ENCODE measurements at regions not wholly inside any gene's neighbourhood (a gene's known extent, or its start where the extent isn't known, plus 50 kb on each side); places are given as distances from the start of the nearest gene placed in this dataset.

GRCh38 chr2:120785228-120785966 is 49.7 kb downstream of the GLI2 start:
- Mint-ChIP-seq H3K4me3 (no peak overlapping the region), H3K9me3 (no peaks in the 10 kb centered on the region), H3K27me3 (no peaks in the 10 kb centered on the region), H3K27ac (no peak overlapping the region), H3K4me1 (peaks cover 5% of the 10 kb centered on the region), H3K36me3 (no peaks in the 10 kb centered on the region)

- Mint-ChIP-seq H3K4me1 (peaks cover 5% of the 10 kb centered on the region), H3K27me3 (no peaks in the 10 kb centered on the region), H3K27ac (no peak overlapping the region), H3K36me3 (no peaks in the 10 kb centered on the region), H3K4me3 (no peak overlapping the region), H3K9me3 (no peaks in the 10 kb centered on the region)
Measured at GRCh38 chr2:120786038-120786960, 50.6 kb downstream of the GLI2 start.

GRCh38 chr2:120787111-120787821 is 51.6 kb downstream of the GLI2 start:
- no peak overlapping the region for H3K4me3 Mint-ChIP-seq
- no peaks in the 10 kb centered on the region for H3K36me3 Mint-ChIP-seq
- H3K27me3 Mint-ChIP-seq, result no peaks in the 10 kb centered on the region
- peaks cover 5% of the 10 kb centered on the region for H3K4me1 Mint-ChIP-seq
- H3K27ac Mint-ChIP-seq, result no peak overlapping the region
- H3K9me3 Mint-ChIP-seq, result no peaks in the 10 kb centered on the region

- Mint-ChIP-seq H3K4me1 (peaks cover 4% of the 10 kb centered on the region), H3K4me3 (no peak overlapping the region), H3K27ac (no peak overlapping the region), H3K9me3 (no peaks in the 10 kb centered on the region), H3K27me3 (no peaks in the 10 kb centered on the region), H3K36me3 (no peaks in the 10 kb centered on the region)
Measured at GRCh38 chr2:120787822-120788700, 52.4 kb downstream of the GLI2 start.

GRCh38 chr2:120791243-120791961 is 55.7 kb downstream of the GLI2 start:
- Mint-ChIP-seq H3K27me3 (no peaks in the 10 kb centered on the region), H3K4me3 (no peak overlapping the region), H3K4me1 (no peaks in the 10 kb centered on the region), H3K9me3 (no peaks in the 10 kb centered on the region), H3K27ac (no peak overlapping the region), H3K36me3 (no peaks in the 10 kb centered on the region)

GRCh38 chr2:120791962-120792297 is 56.3 kb downstream of the GLI2 start:
- no peaks in the 10 kb centered on the region for H3K4me1 Mint-ChIP-seq
- no peaks in the 10 kb centered on the region for H3K9me3 Mint-ChIP-seq
- H3K27me3 Mint-ChIP-seq, result no peaks in the 10 kb centered on the region
- H3K4me3 Mint-ChIP-seq, result no peak overlapping the region
- H3K27ac Mint-ChIP-seq, result no peak overlapping the region
- H3K36me3 Mint-ChIP-seq, result no peaks in the 10 kb centered on the region

- no peaks in the 10 kb centered on the region for H3K4me1 Mint-ChIP-seq
- H3K9me3 Mint-ChIP-seq, result no peaks in the 10 kb centered on the region
- no peaks in the 10 kb centered on the region for H3K27me3 Mint-ChIP-seq
- H3K4me3 Mint-ChIP-seq, result no peak overlapping the region
- no peaks in the 10 kb centered on the region for H3K36me3 Mint-ChIP-seq
- H3K27ac Mint-ChIP-seq, result no peak overlapping the region
Measured at GRCh38 chr2:120793682-120794403, 58.2 kb downstream of the GLI2 start.

- no peaks in the 10 kb centered on the region for H3K27me3 Mint-ChIP-seq
- H3K9me3 Mint-ChIP-seq, result no peaks in the 10 kb centered on the region
- H3K4me3 Mint-ChIP-seq, result no peak overlapping the region
- no peak overlapping the region for H3K27ac Mint-ChIP-seq
- H3K4me1 Mint-ChIP-seq, result no peaks in the 10 kb centered on the region
- no peaks in the 10 kb centered on the region for H3K36me3 Mint-ChIP-seq
Measured at GRCh38 chr2:120794716-120795115, 59.0 kb downstream of the GLI2 start.

GRCh38 chr2:120796094-120796493 is 60.4 kb downstream of the GLI2 start:
- no peak overlapping the region for H3K27ac Mint-ChIP-seq
- no peaks in the 10 kb centered on the region for H3K36me3 Mint-ChIP-seq
- no peak overlapping the region for H3K4me3 Mint-ChIP-seq
- no peaks in the 10 kb centered on the region for H3K4me1 Mint-ChIP-seq
- no peaks in the 10 kb centered on the region for H3K27me3 Mint-ChIP-seq
- H3K9me3 Mint-ChIP-seq, result no peaks in the 10 kb centered on the region

- H3K9me3 Mint-ChIP-seq, result no peaks in the 10 kb centered on the region
- no peaks in the 10 kb centered on the region for H3K36me3 Mint-ChIP-seq
- H3K27me3 Mint-ChIP-seq, result no peaks in the 10 kb centered on the region
- H3K4me3 Mint-ChIP-seq, result no peak overlapping the region
- H3K4me1 Mint-ChIP-seq, result no peaks in the 10 kb centered on the region
- no peak overlapping the region for H3K27ac Mint-ChIP-seq
Measured at GRCh38 chr2:120797421-120798221, 62.0 kb downstream of the GLI2 start.

- no peaks in the 10 kb centered on the region for H3K4me1 Mint-ChIP-seq
- H3K4me3 Mint-ChIP-seq, result no peak overlapping the region
- H3K27me3 Mint-ChIP-seq, result no peaks in the 10 kb centered on the region
- no peak overlapping the region for H3K27ac Mint-ChIP-seq
- no peaks in the 10 kb centered on the region for H3K9me3 Mint-ChIP-seq
- no peaks in the 10 kb centered on the region for H3K36me3 Mint-ChIP-seq
Measured at GRCh38 chr2:120798567-120799247, 63.0 kb downstream of the GLI2 start.

GRCh38 chr2:120802158-120802557 is 66.5 kb downstream of the GLI2 start:
- Mint-ChIP-seq H3K27ac (no peak overlapping the region), H3K9me3 (no peaks in the 10 kb centered on the region), H3K27me3 (peaks cover 3% of the 10 kb centered on the region), H3K4me1 (no peaks in the 10 kb centered on the region), H3K4me3 (no peak overlapping the region), H3K36me3 (no peaks in the 10 kb centered on the region)

GRCh38 chr2:120802867-120803484 is 67.3 kb downstream of the GLI2 start:
- Mint-ChIP-seq H3K4me3 (no peak overlapping the region), H3K27ac (no peak overlapping the region), H3K27me3 (peaks cover 3% of the 10 kb centered on the region), H3K4me1 (no peaks in the 10 kb centered on the region), H3K36me3 (no peaks in the 10 kb centered on the region), H3K9me3 (no peaks in the 10 kb centered on the region)
